SK-N-SH (cell line): ENCODE measurements at regions not wholly inside any gene's neighbourhood (a gene's known extent, or its start where the extent isn't known, plus 50 kb on each side); places are given as distances from the start of the nearest gene placed in this dataset.

ENCODE experiments used
- CTCF ChIA-PET: fragments of 300-600, 350-600 bp; formaldehyde crosslinking; extraction: SDS; loops from one replicate; lab custom pipeline; 2021; lab: Yijun Ruan, JAX
- POLR2A ChIA-PET: fragments of 350-600 bp; sonication (Branson Sonifier 250); formaldehyde crosslinking; extraction: SDS; loops from one replicate; lab custom pipeline; 2020; ENCODE audit warnings: antibody characterized with exemption, inconsistent platforms; lab: Yijun Ruan, JAX
- DNase-seq: peaks from one replicate; pipeline ENCODE4 v3.0.0; 2012
- H2AFZ ChIP-seq: fragments of 200-600 bp; sonication (generic); 2 replicates; pipeline ENCODE4 v1.8.1; 2016; ENCODE audit warnings: antibody characterized with exemption, mild to moderate bottlenecking, low read depth
- H3F3A ChIP-seq: fragments of 200-600 bp; sonication (generic); replicated peaks from 2 replicates; pipeline ENCODE3; 2016; ENCODE audit warnings: antibody characterized with exemption, mild to moderate bottlenecking; ENCODE audit not compliant: insufficient read depth
- H3K27ac ChIP-seq, 2 experiments: fragments of 200-500 bp in 1 of 2; fragments of 200-600 bp in 1 of 2; sonication (Bioruptor generic) in 1 of 2; sonication (generic), shearing (Covaris generic) in 1 of 2; 2 replicates each; pipeline versions ENCODE4 v1.5.1 to v1.6.1; 2014 to 2016; ENCODE audit warnings: low read depth in 2 of 2, inconsistent platforms in 1 of 2, low read length in 1 of 2, mild to moderate bottlenecking in 1 of 2, mixed read lengths in 1 of 2
- H3K27me3 ChIP-seq: fragments of 200-600 bp; sonication (generic), shearing (Covaris generic); 2 replicates; pipeline ENCODE4 v1.6.1; 2016; ENCODE audit warnings: mixed run types; ENCODE audit not compliant: insufficient read depth
- H3K36me3 ChIP-seq, 2 experiments: fragments of 200-500 bp in 1 of 2; fragments of 200-600 bp in 1 of 2; sonication (Bioruptor generic) in 1 of 2; sonication (generic) in 1 of 2; replicated peaks in 1 of 2; 2 replicates each; pipeline versions ENCODE3 to v1.5.1; 2014 to 2016; ENCODE audit warnings: low read length in 1 of 2, mild to moderate bottlenecking in 1 of 2; ENCODE audit not compliant: insufficient read depth in 2 of 2, control insufficient read depth in 1 of 2
- H3K4me1 ChIP-seq, 2 experiments: fragments of 200-500 bp in 1 of 2; fragments of 200-600 bp in 1 of 2; sonication (Bioruptor generic) in 1 of 2; sonication (generic), shearing (Covaris generic) in 1 of 2; 2 replicates each; pipeline versions ENCODE4 v1.5.1 to v1.6.1; 2014 to 2016; ENCODE audit warnings: low read depth in 1 of 2, low read length in 1 of 2, mixed run types in 1 of 2; ENCODE audit not compliant: insufficient read depth in 2 of 2, control insufficient read depth in 1 of 2
- H3K4me2 ChIP-seq: fragments of 200-600 bp; sonication (generic), shearing (Covaris generic); 2 replicates; pipeline ENCODE4 v1.6.1; 2017; ENCODE audit warnings: mixed run types
- H3K4me3 ChIP-seq, 2 experiments: fragments of 200-500 bp in 1 of 2; fragments of 200-600 bp in 1 of 2; sonication (Bioruptor generic) in 1 of 2; sonication (generic), shearing (Covaris generic) in 1 of 2; 2 replicates each; pipeline versions ENCODE4 v1.5.1 to v1.8.1; 2014 to 2016; ENCODE audit warnings: low read depth in 2 of 2, inconsistent platforms in 1 of 2, low read length in 1 of 2, mild to moderate bottlenecking in 1 of 2, mixed read lengths in 1 of 2, moderate library complexity in 1 of 2
- H3K79me2 ChIP-seq: fragments of 200-600 bp; sonication (generic); 2 replicates; pipeline ENCODE4 v1.8.1; 2017; ENCODE audit warnings: mild to moderate bottlenecking; ENCODE audit not compliant: insufficient read depth
- H3K9ac ChIP-seq: fragments of 200-600 bp; sonication (generic); 2 replicates; pipeline ENCODE4 v1.6.1; 2017; ENCODE audit warnings: mixed run types
- H3K9me2 ChIP-seq: fragments of 200-600 bp; sonication (generic); 2 replicates; pipeline ENCODE4 v1.6.1; 2017; ENCODE audit warnings: mixed run types
- H3K9me3 ChIP-seq: fragments of 200-600 bp; sonication (generic); 2 replicates; pipeline ENCODE4 v1.6.1; 2017; ENCODE audit warnings: mixed run types, mild to moderate bottlenecking, moderate library complexity
- H4K20me1 ChIP-seq: fragments of 200-600 bp; sonication (generic); 2 replicates; pipeline ENCODE4 v1.6.1; 2017; ENCODE audit warnings: mild to moderate bottlenecking, mixed run types; ENCODE audit not compliant: insufficient read depth
- GATA2 ChIP-seq: sonication (generic); formaldehyde crosslinking; IDR thresholded peaks from 2 replicates; pipeline ENCODE4 v1.5.0; 2020; ENCODE audit warnings: mild to moderate bottlenecking, missing genetic modification reagents
- JUND ChIP-seq: IDR thresholded peaks from 2 replicates; pipeline ENCODE4 v1.4.0; 2012
- MEF2A ChIP-seq: IDR thresholded peaks from 2 replicates; pipeline ENCODE4 v1.4.0; 2012; ENCODE audit warnings: low read depth, borderline replicate concordance
- NFIC ChIP-seq: IDR thresholded peaks from 2 replicates; pipeline ENCODE4 v1.4.0; 2012; ENCODE audit warnings: borderline replicate concordance
- RAD21 ChIP-seq: IDR thresholded peaks from 2 replicates; pipeline ENCODE4 v1.6.1; 2012; ENCODE audit warnings: mild to moderate bottlenecking, low read length
- RCOR1 ChIP-seq: fragments of 150-350 bp; IDR thresholded peaks from 2 replicates; pipeline ENCODE4 v1.6.1; 2017; ENCODE audit warnings: antibody characterized with exemption, low read length
- SMC3 ChIP-seq: IDR thresholded peaks from 2 replicates; pipeline ENCODE4 v1.6.1; 2012; ENCODE audit warnings: low read depth, low read length, improper control_type of control experiment
- TAF1 ChIP-seq: IDR thresholded peaks from 2 replicates; pipeline ENCODE4 v1.6.1; 2012; ENCODE audit warnings: low read depth, mild to moderate bottlenecking, low read length, moderate library complexity, borderline replicate concordance
- TCF12 ChIP-seq: IDR thresholded peaks from 2 replicates; pipeline ENCODE4 v1.4.0; 2012
- WGBS: methylation state at CpG from one replicate; pipeline ENCODE4 v1.1.6; 2017; ENCODE audit warnings: low lambda C conversion rate; 5-methylcytosine and 5-hydroxymethylcytosine counted together
- TF ChIP-seq, protein P1 (sequence below): IDR thresholded peaks from 2 replicates; pipeline ENCODE4 v1.6.1; 2012; ENCODE audit warnings: mild to moderate bottlenecking, low read depth, low read length, moderate library complexity
- TF ChIP-seq, protein P2 (sequence below): IDR thresholded peaks from 2 replicates; pipeline ENCODE4; 2012
- TF ChIP-seq, protein P3 (sequence below): fragments of 150-350 bp; IDR thresholded peaks from 2 replicates; pipeline ENCODE4 v1.6.1; 2017; ENCODE audit warnings: antibody characterized with exemption, low read length, low read depth, borderline replicate concordance
- TF ChIP-seq, protein P4 (sequence below): fragments of 150-350 bp; IDR thresholded peaks from 2 replicates; pipeline ENCODE4 v1.6.1; 2016; ENCODE audit warnings: mild to moderate bottlenecking, low read depth, low read length
- TF ChIP-seq, protein P5 (sequence below): IDR thresholded peaks from 2 replicates; pipeline ENCODE4 v1.4.0; 2012; ENCODE audit warnings: low read depth, borderline replicate concordance

DNA sequence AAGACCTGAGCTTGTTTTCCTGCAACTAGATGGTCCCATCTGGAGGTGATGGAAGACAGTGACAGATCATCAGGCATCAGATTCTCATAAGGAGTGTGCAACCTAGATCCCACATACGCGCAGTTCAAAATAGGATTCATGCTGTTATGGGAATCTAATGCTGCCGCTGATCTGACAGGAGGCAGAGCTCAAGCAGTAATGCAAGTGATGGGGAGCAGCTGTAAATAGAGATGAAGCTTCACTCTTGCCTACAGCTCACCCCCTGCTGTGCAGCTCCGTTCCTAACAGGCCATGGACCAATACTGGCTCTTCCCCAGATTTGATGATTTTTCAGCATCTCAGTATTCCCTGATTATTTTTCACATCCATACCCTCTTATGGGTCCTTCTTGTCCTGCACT, 208.4 kb upstream of the RXFP2 start:
- no peaks in the 10 kb centered on the region for H3K36me3 ChIP-seq
- H3K4me1 ChIP-seq = no peaks in the 10 kb centered on the region; a peak in 1 of 4 replicates
- no peak overlapping the region for H3K4me2 ChIP-seq
- no peak for DNase-seq
- 90% methylated on average over 4 of the region's 4 CpGs for WGBS
- H3K9ac ChIP-seq = no peak overlapping the region
- TF ChIP-seq TAF1 = no peak
- no peak for TF ChIP-seq GATA2
- TF ChIP-seq, protein P1, sequence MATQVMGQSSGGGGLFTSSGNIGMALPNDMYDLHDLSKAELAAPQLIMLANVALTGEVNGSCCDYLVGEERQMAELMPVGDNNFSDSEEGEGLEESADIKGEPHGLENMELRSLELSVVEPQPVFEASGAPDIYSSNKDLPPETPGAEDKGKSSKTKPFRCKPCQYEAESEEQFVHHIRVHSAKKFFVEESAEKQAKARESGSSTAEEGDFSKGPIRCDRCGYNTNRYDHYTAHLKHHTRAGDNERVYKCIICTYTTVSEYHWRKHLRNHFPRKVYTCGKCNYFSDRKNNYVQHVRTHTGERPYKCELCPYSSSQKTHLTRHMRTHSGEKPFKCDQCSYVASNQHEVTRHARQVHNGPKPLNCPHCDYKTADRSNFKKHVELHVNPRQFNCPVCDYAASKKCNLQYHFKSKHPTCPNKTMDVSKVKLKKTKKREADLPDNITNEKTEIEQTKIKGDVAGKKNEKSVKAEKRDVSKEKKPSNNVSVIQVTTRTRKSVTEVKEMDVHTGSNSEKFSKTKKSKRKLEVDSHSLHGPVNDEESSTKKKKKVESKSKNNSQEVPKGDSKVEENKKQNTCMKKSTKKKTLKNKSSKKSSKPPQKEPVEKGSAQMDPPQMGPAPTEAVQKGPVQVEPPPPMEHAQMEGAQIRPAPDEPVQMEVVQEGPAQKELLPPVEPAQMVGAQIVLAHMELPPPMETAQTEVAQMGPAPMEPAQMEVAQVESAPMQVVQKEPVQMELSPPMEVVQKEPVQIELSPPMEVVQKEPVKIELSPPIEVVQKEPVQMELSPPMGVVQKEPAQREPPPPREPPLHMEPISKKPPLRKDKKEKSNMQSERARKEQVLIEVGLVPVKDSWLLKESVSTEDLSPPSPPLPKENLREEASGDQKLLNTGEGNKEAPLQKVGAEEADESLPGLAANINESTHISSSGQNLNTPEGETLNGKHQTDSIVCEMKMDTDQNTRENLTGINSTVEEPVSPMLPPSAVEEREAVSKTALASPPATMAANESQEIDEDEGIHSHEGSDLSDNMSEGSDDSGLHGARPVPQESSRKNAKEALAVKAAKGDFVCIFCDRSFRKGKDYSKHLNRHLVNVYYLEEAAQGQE = no peak
- TF ChIP-seq RAD21 = no peak
- TF ChIP-seq MEF2A = no peak
- no peak for TF ChIP-seq NFIC
- TF ChIP-seq JUND = no peak
- no peak for TF ChIP-seq RCOR1
- TF ChIP-seq, protein P2, sequence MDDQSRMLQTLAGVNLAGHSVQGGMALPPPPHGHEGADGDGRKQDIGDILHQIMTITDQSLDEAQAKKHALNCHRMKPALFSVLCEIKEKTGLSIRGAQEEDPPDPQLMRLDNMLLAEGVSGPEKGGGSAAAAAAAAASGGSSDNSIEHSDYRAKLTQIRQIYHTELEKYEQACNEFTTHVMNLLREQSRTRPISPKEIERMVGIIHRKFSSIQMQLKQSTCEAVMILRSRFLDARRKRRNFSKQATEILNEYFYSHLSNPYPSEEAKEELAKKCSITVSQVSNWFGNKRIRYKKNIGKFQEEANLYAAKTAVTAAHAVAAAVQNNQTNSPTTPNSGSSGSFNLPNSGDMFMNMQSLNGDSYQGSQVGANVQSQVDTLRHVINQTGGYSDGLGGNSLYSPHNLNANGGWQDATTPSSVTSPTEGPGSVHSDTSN = no peak
- TF ChIP-seq, protein P3, sequence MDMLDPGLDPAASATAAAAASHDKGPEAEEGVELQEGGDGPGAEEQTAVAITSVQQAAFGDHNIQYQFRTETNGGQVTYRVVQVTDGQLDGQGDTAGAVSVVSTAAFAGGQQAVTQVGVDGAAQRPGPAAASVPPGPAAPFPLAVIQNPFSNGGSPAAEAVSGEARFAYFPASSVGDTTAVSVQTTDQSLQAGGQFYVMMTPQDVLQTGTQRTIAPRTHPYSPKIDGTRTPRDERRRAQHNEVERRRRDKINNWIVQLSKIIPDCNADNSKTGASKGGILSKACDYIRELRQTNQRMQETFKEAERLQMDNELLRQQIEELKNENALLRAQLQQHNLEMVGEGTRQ = no peak
- TF ChIP-seq, all 33 proteins: peak for 0
- Histone ChIP-seq H3K4me3 (no peak overlapping the region), H2AFZ (no peak overlapping the region), H3K27ac (no peak overlapping the region), H3F3A (no peaks in the 10 kb centered on the region), H4K20me1 (no peaks in the 10 kb centered on the region), H3K9me2 (no peaks in the 10 kb centered on the region), H3K9me3 (no peaks in the 10 kb centered on the region), H3K27me3 (no peaks in the 10 kb centered on the region), H3K79me2 (no peaks in the 10 kb centered on the region)
- ChIA-PET POLR2A (no interaction called here), CTCF (no interaction called here)

DNA sequence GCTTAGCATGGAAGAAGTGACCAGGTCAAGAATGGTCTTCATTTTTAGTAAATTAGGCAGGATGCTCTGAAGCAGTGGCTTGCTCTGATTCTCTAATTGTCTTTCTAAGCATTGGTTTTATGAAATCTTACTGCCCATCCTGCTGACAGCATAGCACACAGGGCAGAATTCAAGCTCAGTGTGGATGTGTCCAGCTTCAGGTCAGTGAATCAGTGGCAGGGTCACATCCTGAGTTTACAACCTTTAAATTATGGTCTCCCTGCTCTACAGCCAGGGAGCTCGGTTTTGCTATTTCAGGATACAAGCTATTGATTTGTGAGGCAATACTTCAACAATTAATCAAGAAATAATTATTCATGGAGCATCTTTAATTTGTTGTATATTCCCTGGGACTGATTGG, 202.3 kb upstream of the RXFP2 start:
- Histone ChIP-seq H3K36me3 (no peaks in the 10 kb centered on the region), H4K20me1 (no peaks in the 10 kb centered on the region), H3K4me2 (no peak overlapping the region), H3K27me3 (no peaks in the 10 kb centered on the region), H3K4me1 (no peaks in the 10 kb centered on the region; a peak in 2 of 4 replicates), H3K4me3 (no peak overlapping the region), H3K27ac (no peak overlapping the region), H3K9me3 (no peaks in the 10 kb centered on the region), H3K9ac (no peak overlapping the region), H3F3A (no peaks in the 10 kb centered on the region), H3K79me2 (no peaks in the 10 kb centered on the region), H3K9me2 (no peaks in the 10 kb centered on the region), H2AFZ (no peak overlapping the region)
- 15% methylated on average over 1 of the region's 1 CpG for WGBS
- no peak for TF ChIP-seq TCF12
- no peak for TF ChIP-seq SMC3
- TF ChIP-seq, protein P4, sequence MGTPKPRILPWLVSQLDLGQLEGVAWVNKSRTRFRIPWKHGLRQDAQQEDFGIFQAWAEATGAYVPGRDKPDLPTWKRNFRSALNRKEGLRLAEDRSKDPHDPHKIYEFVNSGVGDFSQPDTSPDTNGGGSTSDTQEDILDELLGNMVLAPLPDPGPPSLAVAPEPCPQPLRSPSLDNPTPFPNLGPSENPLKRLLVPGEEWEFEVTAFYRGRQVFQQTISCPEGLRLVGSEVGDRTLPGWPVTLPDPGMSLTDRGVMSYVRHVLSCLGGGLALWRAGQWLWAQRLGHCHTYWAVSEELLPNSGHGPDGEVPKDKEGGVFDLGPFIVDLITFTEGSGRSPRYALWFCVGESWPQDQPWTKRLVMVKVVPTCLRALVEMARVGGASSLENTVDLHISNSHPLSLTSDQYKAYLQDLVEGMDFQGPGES = no peak
- TF ChIP-seq MEF2A = no peak
- no peak for TF ChIP-seq GATA2
- TF ChIP-seq, protein P5, sequence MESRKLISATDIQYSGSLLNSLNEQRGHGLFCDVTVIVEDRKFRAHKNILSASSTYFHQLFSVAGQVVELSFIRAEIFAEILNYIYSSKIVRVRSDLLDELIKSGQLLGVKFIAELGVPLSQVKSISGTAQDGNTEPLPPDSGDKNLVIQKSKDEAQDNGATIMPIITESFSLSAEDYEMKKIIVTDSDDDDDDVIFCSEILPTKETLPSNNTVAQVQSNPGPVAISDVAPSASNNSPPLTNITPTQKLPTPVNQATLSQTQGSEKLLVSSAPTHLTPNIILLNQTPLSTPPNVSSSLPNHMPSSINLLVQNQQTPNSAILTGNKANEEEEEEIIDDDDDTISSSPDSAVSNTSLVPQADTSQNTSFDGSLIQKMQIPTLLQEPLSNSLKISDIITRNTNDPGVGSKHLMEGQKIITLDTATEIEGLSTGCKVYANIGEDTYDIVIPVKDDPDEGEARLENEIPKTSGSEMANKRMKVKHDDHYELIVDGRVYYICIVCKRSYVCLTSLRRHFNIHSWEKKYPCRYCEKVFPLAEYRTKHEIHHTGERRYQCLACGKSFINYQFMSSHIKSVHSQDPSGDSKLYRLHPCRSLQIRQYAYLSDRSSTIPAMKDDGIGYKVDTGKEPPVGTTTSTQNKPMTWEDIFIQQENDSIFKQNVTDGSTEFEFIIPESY = no peak
- TF ChIP-seq TAF1 = no peak
- no peak for DNase-seq
- POLR2A ChIA-PET = no interaction called here
- CTCF ChIA-PET = interaction anchor here (0.6 to 4.2 kb wide), 18 partner anchors 12 to 268 kb away, joined by 3 to 55 read pairs (median 6); no protein-coding TSS in a partner anchor
